ENCODE measurements at regions not wholly inside any gene's neighbourhood (a gene's known extent, or its start where the extent isn't known, plus 50 kb on each side); places are given as distances from the start of the nearest gene placed in this dataset.

GRCh38 chr6:28764761-28765282 lies 159.0 kb downstream of the TRIM27 start:
- TF ChIP-seq, protein P1, sequence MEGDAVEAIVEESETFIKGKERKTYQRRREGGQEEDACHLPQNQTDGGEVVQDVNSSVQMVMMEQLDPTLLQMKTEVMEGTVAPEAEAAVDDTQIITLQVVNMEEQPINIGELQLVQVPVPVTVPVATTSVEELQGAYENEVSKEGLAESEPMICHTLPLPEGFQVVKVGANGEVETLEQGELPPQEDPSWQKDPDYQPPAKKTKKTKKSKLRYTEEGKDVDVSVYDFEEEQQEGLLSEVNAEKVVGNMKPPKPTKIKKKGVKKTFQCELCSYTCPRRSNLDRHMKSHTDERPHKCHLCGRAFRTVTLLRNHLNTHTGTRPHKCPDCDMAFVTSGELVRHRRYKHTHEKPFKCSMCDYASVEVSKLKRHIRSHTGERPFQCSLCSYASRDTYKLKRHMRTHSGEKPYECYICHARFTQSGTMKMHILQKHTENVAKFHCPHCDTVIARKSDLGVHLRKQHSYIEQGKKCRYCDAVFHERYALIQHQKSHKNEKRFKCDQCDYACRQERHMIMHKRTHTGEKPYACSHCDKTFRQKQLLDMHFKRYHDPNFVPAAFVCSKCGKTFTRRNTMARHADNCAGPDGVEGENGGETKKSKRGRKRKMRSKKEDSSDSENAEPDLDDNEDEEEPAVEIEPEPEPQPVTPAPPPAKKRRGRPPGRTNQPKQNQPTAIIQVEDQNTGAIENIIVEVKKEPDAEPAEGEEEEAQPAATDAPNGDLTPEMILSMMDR (IDR thresholded peaks at IDR 0.05 in 8 of 11, conservative IDR thresholded peaks at IDR 0.05 in 3 of 11) = no peak
- TF ChIP-seq POLR2AphosphoS5 (IDR thresholded peaks at IDR 0.05) = no peak
